ENCODE measurements at regions not wholly inside any gene's neighbourhood (a gene's known extent, or its start where the extent isn't known, plus 50 kb on each side); places are given as distances from the start of the nearest gene placed in this dataset.
"Not testable (repeated sequence)": the region's sequence is repeated elsewhere in the genome, so short reads cannot be mapped to it uniquely, and the experiment has no call there.

GRCh38 chr2:215830304-215830703 is 183.0 kb downstream of the MREG start:
- peak; percentile 50 for DNase-seq

DNA sequence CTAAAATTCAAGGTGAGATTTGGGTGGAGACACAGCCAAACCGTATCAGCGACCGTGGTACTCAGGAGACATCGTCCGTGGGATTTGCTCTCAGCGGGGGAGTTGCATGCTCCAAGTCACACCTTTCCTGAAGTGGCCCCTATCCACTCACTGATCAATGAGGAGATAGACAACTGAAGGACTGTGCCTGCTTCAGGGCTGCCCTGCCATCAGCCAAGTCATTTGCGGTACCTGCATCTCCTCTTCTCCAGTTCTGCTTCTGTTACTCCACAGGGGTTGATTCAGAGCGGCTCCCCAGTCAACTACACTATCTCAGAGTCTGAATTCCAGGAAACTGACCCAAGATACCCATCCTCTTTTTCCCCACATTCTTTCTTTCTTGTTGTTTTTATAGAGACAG is 184.1 kb downstream of the MREG start:
- no peak for DNase-seq

GRCh38 chr2:215828528-215829184 is 184.7 kb downstream of the MREG start:
- peak; percentile 82 for DNase-seq

DNA sequence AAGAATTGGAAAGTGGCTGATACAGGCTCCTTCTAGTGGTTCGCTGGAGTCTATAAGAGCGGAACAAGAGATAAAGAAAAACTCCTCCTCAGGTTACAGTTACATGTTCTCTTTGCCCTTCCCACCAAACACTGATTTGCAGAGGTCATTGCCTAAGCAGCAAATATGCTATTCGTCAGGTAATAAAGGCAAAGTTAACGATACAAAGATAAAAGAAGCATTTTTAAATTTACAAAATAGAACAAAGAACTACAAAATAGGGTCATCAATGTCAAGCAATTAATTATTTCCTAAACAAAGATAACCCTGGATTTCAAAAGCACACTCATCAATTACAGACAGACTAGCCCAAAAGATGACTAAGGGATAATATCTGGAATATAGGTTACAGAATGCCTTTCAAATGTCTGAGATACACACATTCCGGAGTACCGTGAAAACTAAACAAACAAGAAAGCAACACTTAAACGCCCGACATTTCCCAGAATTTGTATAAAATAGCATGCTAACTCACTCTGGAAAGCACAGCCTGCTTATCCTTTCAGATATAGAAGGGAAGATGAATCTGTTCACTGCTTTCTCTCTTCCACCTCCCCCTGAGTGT is 186.4 kb downstream of the MREG start:
- peak; percentile 16 for DNase-seq

DNA sequence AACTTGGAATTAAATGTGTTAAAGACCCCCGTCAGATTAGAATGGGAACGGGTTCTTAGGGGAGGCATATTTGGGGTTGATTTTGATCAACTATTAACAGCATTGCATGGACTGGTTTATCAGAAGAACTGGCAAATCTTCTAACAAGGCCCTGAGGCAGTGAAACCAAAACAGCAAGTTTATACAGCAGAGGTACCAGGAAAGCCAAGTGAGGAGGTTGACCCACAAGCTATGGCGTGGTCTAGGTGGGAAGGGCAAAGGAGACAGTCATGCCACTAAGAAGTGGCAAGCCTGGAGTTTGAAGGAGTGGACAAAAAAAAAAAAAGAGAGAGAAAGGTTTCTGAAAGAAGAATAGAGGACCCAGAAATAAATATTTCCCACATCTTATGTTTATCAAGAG is 187.0 kb downstream of the MREG start:
- DNase-seq: no peak

- DNase-seq: no peak
Measured at GRCh38 chr2:215825707-215826106, 187.6 kb downstream of the MREG start.

- DNase-seq: not testable (repeated sequence)
Measured at GRCh38 chr2:215821298-215821697, 192.1 kb downstream of the MREG start.

DNA sequence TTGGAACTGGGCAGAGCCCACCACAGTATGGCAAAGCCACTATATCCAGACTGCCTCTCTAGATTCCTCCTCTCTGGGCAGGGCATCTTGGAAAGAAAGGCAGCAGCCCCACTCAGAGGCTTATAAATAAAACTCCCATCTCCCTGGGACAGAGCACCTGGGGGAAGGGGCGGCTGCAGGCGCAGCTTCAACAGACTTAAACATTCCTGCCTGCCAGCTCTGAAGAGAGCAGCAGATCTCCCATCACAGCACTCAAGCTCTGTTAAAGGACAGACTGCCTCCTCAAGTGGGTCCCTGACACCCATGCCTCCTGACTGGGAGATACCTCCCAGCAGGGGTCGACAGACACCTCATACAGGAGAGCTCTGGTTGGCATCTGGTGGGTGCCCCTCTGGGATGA is 193.6 kb downstream of the MREG start:
- DNase-seq: not testable (repeated sequence)

DNA sequence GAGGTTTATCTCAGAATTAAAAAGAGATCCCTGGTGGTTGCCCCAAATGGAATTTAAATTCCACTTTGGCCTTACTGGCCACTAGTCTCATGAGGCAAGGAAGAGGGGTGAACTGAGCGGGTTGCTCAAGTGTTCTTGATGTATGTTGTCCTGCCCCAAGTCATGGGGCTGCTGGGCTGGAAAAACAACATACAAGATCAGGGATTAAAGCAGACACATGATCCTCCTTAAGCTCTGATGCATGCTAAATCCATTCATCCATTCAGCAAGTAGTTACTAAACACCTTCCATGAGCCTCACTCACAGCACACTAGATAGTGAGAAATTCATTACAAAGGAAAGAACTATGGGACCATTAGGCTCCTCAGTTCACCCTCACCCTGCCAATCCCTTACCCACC is 196.3 kb downstream of the MREG start:
- no peak for DNase-seq

GRCh38 chr2:215816424-215816823 is 196.9 kb downstream of the MREG start:
- no peak for DNase-seq

DNA sequence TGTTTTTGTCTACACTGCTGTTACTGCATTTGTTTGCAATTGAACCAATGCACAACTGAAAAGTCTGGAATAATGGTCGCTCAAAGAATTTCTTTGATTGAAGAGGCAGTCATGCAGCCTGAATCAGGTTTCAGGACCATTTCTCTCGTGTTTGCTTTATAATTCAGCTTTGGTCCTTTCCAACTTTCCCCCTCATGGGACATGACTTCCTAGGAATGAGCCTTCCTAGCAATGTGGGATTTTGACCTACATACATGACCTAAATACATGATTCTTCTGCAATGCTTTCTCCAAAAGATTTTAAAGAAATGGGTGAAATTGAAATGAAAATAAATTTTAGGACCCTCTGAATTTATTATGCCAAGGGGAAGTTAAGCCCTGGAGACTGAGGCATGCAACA is 197.4 kb downstream of the MREG start:
- DNase-seq: no peak

GRCh38 chr2:215812966-215813365 is 200.4 kb downstream of the MREG start:
- no peak for DNase-seq

GRCh38 chr2:215811409-215812345 is 201.7 kb downstream of the MREG start:
- DNase-seq: no peak

DNA sequence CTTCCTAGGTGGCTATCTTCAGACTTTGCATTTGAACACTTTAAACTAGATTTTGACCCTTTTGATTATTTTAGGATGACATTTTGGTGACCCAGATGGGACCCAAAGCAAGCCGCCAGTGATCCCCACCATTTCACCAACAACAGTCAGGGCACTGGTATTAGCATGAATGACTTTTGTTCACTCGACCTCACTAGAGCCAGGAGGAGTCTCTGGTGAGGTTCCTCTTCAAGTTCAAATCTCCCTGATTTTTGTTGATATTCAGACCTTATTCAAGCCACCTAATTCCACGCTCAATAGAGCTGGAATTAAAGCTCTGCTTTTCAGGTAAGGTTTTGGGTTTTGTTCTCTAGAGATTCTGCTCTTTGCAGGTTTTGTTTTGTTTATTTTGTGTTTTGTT is 202.3 kb downstream of the MREG start:
- no peak for DNase-seq

- no peak for DNase-seq
Measured at GRCh38 chr2:215808996-215809395, 204.4 kb downstream of the MREG start.

DNA sequence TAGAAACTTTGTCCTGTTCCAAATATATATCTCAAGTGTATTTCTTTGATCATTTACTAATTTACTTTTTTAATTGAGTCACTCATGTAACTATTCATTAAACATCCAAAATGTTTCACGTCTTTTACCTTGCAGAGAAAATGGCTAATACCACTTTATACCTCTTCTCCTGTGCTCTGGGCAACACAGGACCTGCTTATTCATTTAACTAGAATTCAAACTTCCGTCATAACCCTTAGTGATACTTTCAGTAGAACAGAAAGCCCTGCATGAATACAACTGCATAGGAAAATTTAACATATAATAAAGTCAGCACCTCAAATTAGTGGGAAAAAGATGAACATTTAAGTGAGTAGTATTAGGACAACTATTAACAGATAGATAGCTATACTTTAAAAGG is 205.2 kb downstream of the MREG start:
- no peak for DNase-seq

GRCh38 chr2:215805493-215805892 is 207.9 kb downstream of the MREG start:
- no peak for DNase-seq

- no peak for DNase-seq
Measured at GRCh38 chr2:215803150-215803549, 210.2 kb downstream of the MREG start.

DNA sequence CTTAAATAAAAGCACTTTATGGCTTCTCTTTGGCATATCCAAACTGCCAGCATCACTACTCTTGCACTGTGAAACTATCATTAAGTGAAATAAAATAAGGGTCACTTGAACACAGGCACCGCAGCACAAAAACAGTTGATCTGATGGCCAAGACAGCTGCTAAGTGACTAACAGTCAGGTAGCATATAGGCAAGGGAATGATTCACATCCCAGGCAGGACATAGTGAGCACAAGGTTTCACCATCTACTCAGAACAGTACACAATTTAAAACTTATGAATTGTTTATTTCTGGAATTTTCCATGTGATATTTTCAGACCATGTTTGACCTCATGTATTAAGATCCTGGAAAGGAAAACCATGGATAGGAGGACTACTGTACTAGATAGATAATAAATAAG is 214.2 kb downstream of the MREG start:
- DNase-seq: no peak

GRCh38 chr2:215797676-215798075 is 215.7 kb downstream of the MREG start:
- DNase-seq: no peak

- no peak for DNase-seq
Measured at GRCh38 chr2:215796140-215796855, 217.1 kb downstream of the MREG start.

GRCh38 chr2:215794829-215795546 is 218.4 kb downstream of the MREG start:
- DNase-seq: no peak

Measured in DMS53 (cell line).